HG03460 (cell line): ENCODE measurements at regions not wholly inside any gene's neighbourhood (a gene's known extent, or its start where the extent isn't known, plus 50 kb on each side); places are given as distances from the start of the nearest gene placed in this dataset.

ENCODE experiments used
- ATAC-seq: cut with Tn5 transposase; IDR thresholded peaks from one replicate; pipeline ENCODE4 v1.9.1; 2021; ENCODE audit not compliant: unreplicated experiment

DNA sequence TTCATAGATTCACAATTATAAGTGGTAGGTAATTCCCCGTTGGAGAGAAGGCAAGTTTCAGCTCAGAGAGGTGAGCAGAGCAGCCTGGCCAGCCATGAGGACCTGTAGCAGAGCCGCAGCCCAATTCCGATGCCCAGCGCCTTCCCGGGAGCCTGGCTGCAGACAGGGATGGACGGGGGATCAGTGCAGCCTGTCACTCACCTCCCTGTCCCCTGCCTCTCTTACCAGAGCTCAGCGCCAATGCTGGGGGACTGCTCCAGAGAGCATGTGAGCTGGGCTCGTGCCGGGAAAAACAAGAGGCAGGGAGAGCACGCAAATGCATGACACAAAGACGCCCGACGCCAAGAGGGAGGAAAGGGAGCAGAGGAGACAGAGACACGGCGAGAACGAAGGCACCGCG is 231.9 kb downstream of the BCL11B start:
- no peak for ATAC-seq

DNA sequence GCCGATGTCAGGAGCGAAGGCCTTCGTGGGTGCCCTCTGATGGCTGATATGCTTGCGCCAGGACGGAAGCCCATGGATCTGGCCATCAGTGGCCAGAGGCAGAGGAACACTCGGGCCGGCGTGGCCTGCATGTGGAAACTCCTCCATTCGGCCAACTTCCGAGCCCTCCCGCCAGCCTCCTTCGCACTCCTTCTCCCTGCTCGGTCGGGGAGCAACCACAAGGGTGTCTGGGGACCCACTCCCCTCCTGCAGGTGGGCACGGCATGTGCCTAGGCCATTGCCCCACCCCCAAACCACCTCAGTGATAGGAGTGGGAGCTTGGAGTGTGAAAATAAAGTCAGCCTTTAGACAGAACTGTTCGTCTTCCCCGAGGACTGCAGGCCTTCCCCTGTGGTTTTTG is 231.3 kb downstream of the BCL11B start:
- no peak for ATAC-seq

DNA sequence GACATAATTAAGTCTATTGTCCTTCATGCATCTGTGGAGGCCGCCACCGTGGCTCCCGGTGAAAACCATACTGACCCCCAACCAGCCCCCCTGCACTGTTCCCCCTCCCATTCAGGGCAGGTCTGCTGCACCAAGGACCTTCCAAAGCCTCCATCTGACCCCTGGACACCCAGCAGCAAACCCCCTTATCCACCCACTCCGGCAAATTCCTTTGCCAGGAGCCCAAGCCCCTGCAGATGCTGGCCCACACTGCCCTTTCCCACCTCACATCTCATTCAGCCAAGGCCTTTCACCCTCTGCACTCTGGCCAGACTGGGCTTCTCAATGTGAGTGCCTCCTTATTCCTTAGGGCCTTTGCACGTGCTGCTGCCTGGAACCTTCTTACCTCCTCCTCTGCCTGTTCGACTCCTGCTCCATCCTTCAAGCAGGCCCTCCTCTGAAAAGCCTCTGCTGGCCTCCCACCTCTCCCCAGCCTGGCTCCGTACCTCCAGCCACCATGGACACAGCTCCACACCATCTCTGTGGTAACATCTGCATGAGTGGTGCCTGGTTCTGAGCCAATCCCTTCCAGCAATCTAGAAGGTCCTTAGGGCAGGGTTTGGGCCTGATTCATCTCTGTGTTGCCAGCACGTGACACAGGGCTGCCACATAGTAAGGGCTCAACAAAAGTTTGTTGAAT is 230.7 kb downstream of the BCL11B start:
- no peak for ATAC-seq

DNA sequence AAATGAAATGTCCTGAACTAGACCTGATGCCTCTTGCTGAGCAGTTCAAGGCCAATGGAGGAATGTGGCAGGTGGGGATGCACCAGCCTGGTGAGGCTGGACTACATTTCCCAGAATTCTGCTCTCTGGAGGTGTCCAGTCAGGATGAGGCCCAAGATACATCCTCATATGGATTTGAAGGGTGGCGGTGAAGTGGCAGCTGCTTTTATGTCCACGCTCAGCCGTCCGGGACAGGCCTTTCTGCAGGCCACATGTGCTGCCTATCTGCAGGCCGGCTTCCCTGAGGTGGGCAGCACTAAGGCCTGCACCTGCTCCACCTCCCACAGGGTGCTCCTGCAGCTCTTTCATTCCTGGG is 230.2 kb downstream of the BCL11B start:
- no peak for ATAC-seq

DNA sequence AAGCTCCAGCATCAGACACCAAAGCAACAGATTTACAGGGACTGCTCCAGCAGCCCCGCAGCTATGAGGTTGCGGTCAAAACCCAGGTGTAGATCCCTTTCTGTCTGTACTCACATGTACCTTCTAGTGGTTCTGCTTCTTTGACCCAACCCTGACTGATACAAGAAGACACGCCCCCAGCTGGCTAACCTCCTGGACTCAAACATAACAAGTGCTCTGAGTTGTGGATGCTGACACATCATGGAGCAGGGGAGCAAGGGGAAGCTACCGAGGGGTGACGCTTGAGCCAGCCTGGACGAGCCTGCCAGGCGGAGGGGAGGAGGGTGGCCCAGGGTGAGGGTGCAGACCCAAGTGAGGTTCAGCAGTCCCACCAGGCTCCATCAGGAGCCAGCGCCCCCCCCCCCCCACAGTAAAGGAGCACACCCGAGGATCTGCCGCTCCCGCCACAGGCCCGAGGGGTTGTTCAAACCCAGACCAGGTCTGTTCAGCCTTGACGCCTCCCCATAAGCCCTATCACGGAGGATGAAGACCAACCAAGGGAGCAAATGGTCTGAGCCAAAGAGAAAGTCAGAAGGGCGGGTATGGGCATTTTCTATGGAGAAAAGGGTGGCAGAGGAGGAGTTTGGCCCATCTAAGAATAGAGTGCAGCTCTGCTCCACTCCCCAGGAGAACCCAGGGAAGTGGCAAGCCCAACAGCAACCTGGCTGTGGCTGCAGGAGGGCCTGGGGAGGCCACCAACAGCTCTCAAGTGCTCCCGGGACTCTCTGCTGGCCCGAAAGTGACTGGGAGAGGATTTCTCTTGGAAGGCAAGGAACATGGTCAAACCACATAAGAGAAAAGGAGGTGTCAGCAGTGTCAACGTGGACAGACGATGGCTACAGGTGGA is 229.4 kb downstream of the BCL11B start:
- no peak for ATAC-seq

DNA sequence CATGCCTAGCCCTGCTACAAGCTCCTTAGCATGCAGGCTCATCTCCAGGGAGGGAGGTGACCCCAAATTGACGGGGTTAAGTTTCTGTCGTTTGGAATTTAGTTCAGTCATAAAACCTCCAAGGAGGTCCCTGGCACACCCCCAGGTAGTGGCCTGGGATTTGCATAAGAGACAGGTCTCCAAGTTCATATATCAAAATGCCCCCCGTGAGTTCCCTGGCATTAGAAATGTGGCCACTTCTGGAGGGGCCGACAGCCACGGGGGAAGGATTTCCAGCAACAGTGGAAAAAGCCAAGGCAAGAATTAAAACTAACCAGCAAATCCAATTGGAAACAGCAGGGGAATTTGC is 228.8 kb downstream of the BCL11B start:
- no peak for ATAC-seq

DNA sequence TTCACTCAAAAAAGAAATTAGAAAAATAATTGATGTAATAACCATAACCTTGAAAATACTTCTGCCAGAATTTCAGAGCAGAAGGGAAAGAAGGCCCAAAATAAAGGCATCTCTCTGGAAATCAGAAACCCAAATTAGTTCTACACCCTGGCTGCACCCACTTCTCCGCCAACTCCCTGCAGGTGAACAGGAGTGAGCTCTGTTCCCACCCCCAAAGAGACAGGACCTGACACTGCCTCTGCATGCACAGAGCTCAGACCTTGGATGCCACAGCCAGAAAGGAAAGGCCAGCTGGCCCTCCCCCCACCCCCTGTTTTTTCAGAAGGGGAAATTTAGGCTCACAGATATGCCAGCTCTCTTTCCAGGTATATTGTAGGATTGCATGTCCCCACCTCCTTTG is 228.2 kb downstream of the BCL11B start:
- ATAC-seq = no peak

DNA sequence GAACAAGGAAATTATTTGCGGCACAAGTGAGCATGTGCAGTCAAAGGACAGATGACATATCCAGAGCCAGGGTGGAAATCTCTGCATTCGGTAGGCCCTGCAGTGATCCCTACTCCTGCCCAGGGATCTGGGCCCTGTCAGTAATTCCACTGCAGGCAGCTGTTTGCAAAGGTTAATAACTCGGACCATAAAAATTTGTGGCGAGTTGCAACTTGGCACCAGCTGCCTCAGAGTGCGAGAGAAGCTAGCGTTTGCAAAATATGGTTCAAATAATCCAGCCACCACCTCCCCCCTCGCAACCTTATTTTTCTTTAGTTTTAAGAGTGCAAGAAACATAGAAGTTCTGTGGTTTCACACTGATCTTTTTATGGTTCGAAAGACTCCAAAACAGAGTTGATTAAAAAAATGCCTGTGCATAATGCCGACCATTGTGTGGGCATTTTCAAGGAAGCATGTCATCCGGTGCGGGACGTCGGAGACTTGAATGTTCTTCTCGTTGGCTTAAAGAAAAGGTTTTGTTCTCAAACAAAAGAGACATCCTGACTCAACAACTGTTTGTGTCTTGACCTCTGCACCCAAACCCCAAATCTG is 224.5 kb downstream of the BCL11B start:
- no peak for ATAC-seq

DNA sequence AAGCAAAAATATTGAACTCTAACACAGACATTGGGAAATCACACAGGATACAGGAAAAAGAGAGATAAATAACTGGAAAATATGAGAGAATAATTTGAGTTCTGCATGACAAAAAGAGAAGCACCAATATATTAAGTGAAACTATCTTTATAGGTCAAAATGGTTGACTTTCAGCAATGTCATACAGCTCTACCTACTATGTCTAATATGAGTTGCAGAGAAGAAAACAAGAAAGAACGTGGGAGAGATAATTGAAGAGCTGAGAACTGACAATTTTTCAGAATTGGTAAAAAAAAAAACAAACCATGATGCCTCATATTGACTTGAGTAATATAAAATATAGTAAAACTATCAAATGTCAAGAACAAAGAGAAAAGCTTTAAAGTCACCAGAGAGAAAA is 221.7 kb downstream of the BCL11B start:
- ATAC-seq = no peak

DNA sequence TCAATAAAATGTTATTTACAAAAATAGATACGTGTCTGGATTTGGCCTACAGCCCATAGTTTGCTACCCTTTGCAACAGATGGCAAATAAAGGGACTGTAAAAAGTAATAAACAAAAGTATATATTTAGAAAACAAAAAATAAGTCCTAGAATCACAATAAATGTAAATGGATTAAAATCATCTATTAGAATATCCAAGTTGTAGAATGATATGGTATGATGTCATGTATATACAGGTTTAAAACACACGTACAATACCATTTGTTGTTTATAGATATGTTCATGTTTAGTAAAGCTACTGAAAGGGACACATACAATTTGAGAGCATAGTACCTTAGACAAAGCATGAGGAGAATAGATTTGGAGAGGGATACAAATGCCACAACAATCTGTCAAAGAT is 219.5 kb downstream of the BCL11B start:
- no peak for ATAC-seq

DNA sequence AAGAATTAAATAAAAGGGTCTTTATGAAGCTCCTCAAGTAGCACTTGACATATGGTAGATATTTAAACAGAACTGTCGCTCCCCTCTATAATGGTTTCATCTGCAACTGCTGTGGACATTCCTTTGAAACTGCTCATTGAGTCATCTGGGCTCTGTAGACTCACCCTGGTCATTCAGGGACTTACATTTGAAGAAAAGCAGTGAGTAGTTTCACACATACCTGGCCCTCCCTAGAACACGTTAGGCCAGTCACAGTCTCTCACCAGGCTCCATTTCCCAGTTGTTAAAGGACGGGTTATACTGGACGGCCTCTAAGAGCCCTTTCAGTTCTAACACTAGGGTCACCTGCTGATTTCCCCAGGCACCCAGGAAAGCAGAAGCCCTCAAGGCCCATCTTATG is 217.0 kb downstream of the BCL11B start:
- ATAC-seq = no peak

DNA sequence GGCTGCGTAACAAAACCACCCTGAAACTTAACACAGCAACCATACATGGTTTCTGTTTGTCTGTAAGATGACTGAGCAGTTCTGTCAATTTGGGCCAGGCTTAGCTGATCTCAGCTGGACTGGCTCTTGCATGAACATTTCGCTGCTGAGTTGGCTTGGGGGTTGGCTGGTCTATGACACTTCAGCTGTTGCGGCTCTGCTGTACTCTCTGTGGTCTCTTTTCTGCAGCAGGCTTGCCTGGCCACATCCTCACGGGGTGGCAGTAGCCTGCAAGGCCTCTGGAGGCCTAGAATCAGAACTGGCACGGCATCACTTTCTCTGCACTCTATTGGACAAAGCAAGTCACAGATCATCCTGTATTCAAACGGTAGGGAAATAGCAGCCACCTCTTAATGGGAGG is 216.2 kb downstream of the BCL11B start:
- ATAC-seq = no peak

DNA sequence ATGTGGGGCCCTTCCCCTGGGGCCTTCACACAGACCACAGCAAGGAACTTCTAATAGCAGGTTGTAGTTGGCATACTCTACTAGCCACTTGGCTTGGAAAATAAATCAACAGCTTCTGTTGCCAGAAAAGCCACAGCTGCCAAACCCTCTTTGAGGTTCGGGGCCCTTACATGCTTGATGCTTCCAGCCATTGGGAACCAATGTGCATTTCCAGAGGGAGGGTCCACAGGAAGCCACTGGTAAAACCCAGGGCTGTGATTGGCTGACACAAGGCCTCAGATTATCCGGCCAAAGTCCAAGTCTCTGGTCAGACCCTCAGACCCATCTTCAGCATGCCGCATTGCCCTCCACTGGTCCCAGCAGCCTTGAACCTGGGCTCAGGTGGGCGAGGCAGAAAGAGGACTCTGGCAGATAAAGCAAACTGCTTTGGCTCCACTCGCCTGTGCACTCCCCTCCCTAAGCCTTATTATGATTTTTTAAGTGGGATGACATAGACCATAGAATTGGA is 214.4 kb downstream of the BCL11B start:
- no peak for ATAC-seq

DNA sequence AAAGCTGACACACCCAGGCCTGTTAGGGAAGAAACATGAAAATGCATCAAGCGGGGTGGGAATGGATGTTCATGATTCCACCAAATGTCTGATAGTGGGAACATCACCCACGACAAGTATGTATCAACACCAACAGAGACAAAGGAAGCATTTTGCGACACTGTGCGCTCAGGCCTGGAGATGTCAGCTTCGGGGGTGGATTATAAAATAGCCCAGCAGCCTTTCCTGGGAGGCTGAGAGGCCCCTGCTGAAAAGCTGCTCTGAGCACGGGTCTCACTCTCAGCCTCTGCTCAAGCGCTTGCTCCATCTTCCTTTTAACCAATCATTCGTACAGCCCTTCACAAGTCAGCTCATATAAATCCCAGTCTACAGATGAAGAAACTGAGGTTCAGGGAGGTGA is 213.5 kb downstream of the BCL11B start:
- ATAC-seq = no peak

DNA sequence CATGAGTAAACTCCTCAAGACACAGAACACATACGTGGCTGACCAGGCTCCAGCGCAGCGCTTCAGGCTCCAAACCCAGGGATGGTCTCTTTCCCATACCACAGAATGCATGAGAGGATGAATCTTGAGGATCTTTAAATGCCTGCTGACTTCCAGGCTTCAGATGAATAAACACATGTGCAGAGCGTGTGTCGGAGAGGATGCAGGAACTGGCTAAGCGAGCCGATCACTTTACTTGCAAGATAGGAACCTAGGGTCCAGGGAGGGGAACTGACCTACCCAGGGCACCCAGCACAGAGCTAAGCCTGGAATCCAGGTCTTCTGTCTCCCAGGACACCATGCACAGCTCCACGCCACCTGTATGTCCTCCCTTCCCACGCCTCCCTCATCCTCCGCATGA is 209.8 kb downstream of the BCL11B start:
- no peak for ATAC-seq

DNA sequence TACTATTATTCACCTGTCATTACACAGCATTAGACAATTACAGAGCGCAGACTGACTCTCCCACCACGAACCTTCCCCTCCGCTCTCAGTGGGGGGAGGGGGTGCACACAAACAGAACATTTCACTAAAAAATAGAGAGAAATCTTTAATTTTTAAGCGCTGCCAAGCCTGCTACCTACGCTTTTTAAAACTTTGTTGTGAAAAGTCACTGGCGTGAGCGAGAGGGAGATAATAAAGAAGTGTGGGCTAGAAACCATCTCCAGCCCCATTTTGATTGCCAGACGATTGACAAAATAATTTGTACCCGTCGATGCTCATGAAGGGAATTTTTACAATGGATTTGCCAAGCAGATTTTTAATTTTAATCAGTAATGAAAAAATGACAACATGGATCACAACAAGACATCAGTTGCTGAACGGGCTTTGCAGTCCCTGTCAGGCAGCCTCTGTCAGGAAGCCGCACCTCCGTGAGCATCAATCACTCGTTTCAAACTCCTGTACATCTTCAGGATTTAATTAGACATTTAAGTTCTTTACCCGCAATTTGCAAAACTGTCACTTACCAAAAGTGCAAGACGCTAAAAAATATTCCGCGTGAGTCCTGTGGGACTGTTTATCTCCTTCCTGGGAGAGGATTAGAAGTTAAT is 209.1 kb downstream of the BCL11B start:
- no peak for ATAC-seq

DNA sequence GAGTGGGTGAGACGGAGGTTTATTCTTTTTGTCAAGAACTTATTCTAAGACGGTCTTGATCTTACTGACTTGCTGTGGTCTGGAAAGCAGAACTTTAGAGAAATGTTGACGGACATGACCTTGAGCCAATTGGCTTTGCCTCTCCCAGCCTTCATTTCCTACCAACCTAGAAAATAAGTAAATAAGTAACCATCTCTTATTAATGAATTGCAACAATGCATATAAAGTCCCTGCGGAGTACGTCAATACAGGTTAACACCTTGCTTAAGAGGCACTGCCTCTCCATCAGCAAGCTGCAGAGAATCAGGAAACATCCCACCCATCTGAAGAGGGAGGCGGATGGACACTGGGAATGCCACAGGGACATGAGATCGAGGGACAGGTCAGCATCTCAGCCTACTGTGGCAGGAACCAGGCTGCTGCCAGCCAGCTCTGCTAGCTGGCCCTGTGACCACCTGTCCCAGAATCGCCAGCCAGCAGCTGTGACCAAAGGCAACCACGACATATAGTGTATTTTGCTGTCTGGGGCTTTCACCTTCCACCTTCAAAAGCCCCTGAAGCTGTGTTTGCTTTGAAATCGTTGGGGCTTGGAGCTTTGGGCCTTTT is 208.3 kb downstream of the BCL11B start:
- no peak for ATAC-seq

DNA sequence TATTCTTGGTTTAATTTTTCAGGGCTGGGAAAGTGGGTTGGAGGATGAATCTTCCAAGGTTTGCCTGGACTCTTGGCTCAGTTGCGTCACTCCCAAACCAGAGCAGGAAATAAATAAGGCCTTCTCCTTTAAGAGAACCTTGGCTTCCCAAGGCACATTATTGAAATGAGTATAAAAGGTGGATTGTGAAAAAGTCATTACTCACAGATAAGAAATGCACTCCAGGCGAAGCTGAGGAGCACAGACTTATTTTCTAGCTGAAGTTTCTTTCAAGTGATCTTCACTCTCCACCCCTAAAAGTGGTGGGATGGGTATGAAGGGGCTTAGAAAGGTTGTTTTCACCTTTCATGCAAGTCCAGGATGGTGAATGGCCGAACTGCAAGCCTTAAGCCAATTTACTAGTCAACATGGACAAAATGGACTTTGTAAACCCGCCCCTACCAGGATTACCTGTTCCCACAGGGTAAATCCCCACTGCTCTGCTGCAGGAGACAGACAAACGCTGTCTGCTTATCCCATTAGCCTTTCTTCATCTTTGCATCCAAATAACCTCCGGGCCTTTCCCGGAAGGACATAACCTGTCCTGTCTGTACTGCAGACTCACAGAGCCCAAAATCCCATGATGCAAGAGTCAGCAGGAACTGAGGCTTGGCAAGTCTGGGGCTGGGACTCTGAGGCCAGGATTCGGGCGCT is 207.6 kb downstream of the BCL11B start:
- no peak for ATAC-seq

DNA sequence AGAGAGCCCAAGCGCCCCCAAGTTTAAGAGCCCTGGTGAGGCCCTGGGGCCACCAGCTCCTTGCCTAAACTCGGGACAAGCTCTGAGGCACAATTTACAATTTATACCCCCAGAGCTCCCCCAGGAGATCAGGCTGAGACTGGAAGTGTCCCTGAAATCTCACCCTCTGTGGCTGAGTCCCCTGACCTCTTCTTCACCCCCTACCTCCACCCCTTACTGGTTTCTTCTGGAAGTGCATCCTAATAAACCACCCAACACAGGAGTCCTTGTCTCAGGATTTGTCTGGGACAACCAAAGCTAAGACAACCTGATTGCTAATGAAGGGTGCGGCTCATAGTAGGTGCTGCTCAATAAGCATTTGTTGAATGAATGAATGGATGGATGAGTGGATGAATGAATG is 206.4 kb downstream of the BCL11B start:
- no peak for ATAC-seq

DNA sequence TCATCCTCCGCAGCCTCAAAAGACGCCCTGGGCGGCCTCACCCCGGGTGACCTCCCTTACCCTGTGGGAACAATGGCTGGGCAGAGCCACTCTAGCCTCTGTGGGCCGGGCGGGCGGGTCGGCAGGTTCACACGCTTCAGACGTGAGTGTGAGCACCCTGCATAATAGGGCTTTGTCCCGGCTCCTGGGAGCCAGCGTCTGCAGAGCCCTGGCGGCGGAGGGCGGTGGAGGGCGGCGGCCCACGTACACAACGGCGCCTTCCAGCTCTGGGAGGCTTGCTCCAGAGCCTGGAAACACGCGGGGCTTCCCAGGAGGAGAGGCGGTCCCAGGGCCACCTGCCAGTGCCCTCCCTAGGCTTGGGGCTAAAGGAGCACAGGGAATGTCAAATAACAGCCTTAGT is 205.6 kb downstream of the BCL11B start:
- ATAC-seq = no peak
